ENCODE measurements at regions not wholly inside any gene's neighbourhood (a gene's known extent, or its start where the extent isn't known, plus 50 kb on each side); places are given as distances from the start of the nearest gene placed in this dataset.

DNA sequence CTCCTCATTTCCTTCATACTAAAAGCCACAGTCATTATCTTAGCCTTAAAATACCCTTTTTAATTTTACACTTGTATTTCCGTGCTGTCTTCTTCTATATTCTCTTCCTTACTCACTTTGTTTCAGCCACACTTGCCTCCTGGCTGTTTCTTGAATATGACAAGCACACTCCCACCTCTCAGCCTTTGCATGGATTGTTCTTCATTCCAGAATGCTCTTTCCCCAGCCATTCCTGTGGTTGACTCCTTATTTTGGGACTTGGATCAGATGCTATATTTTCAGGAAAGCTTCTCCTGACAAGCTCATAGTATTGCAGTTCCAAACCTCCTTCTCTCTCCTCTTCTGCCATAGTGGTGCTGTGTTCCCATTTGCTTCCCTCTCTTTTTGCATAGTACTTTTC lies 291.3 kb downstream of the PDHA2 start:
- H3K27ac ChIP-seq, result no peak overlapping the region
- H3K4me3 ChIP-seq, result no peak overlapping the region
- intact Hi-C loops (cut with DNase I; ENCODE audit: low total_unique reads), result no loop called here
- DNase-seq, result no peak
- H3K36me3 ChIP-seq, result no peaks in the 10 kb centered on the region
- in situ Hi-C loops (cut with MboI; ENCODE audit: low pct_ligation_motif_present in 1 of 4, low pct_unique_long_range_greater_than_20kb in 1 of 4, low sequenced_read_pairs in 3 of 4), result no loop called here
- no peaks in the 10 kb centered on the region for H3K9me3 ChIP-seq
- 74% methylated on average over 1 of the region's 1 CpG; no CpG with 5 or more reads in 1 of the 2 donors for WGBS, 2 donors (ENCODE audit: low coverage in 1 of 2)
- no peaks in the 10 kb centered on the region for H3K4me1 ChIP-seq
- H3K27me3 ChIP-seq, result no peaks in the 10 kb centered on the region
- TF ChIP-seq, protein P1, sequence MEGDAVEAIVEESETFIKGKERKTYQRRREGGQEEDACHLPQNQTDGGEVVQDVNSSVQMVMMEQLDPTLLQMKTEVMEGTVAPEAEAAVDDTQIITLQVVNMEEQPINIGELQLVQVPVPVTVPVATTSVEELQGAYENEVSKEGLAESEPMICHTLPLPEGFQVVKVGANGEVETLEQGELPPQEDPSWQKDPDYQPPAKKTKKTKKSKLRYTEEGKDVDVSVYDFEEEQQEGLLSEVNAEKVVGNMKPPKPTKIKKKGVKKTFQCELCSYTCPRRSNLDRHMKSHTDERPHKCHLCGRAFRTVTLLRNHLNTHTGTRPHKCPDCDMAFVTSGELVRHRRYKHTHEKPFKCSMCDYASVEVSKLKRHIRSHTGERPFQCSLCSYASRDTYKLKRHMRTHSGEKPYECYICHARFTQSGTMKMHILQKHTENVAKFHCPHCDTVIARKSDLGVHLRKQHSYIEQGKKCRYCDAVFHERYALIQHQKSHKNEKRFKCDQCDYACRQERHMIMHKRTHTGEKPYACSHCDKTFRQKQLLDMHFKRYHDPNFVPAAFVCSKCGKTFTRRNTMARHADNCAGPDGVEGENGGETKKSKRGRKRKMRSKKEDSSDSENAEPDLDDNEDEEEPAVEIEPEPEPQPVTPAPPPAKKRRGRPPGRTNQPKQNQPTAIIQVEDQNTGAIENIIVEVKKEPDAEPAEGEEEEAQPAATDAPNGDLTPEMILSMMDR (IDR thresholded peaks at IDR 0.05), result no peak
- TF ChIP-seq POLR2AphosphoS5 (IDR thresholded peaks at IDR 0.05) (no peak), POLR2A (IDR thresholded peaks at IDR 0.05) (no peak), EP300 (IDR thresholded peaks at IDR 0.05; ENCODE audit: low read depth) (no peak)

GRCh38 chr4:96134806-96135205 lies 294.9 kb downstream of the PDHA2 start:
- 92 to 93% methylated on average over 2 of the region's 2 CpGs for WGBS, 2 donors (ENCODE audit: low coverage in 1 of 2)
- in situ Hi-C loops (cut with MboI; ENCODE audit: low pct_ligation_motif_present in 1 of 4, low pct_unique_long_range_greater_than_20kb in 1 of 4, low sequenced_read_pairs in 3 of 4) (no loop called here), intact Hi-C loops (cut with DNase I; ENCODE audit: low total_unique reads) (no loop called here)
- no peaks in the 10 kb centered on the region for H3K27me3 ChIP-seq
- no peaks in the 10 kb centered on the region for H3K4me1 ChIP-seq
- TF ChIP-seq POLR2AphosphoS5 (IDR thresholded peaks at IDR 0.05) (no peak), EP300 (IDR thresholded peaks at IDR 0.05; ENCODE audit: low read depth) (no peak), POLR2A (IDR thresholded peaks at IDR 0.05) (no peak)
- TF ChIP-seq, protein P1 (IDR thresholded peaks at IDR 0.05), result no peak
- H3K9me3 ChIP-seq, result no peaks in the 10 kb centered on the region
- DNase-seq, result no peak
- no peak overlapping the region for H3K4me3 ChIP-seq
- no peaks in the 10 kb centered on the region for H3K36me3 ChIP-seq
- H3K27ac ChIP-seq, result no peak overlapping the region

DNA sequence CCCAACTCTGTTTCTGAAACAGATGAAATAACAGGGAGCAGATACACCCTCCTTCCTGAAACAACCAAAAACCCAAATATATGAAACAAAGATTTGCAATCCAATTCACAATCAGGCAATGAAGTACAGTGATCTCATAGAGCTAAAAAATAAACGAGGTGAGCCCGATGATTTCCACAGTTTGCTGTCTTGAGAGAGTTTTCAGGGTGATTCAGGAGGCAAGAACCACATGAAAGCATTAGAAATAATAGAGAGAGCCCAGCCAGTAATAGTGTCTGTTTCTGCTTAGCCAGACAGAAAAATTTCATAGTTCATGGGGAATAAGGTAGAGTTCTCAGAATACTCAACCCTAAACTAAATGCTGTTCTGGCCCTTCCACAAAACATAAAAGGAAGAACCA lies 296.2 kb downstream of the PDHA2 start:
- in situ Hi-C loops (cut with MboI; ENCODE audit: low pct_ligation_motif_present in 1 of 4, low pct_unique_long_range_greater_than_20kb in 1 of 4, low sequenced_read_pairs in 3 of 4), result no loop called here
- no peak for DNase-seq
- Histone ChIP-seq H3K4me1 (no peaks in the 10 kb centered on the region), H3K27ac (no peak overlapping the region), H3K4me3 (no peak overlapping the region), H3K9me3 (no peaks in the 10 kb centered on the region), H3K36me3 (no peaks in the 10 kb centered on the region), H3K27me3 (no peaks in the 10 kb centered on the region)
- 80 to 92% methylated on average over 2 of the region's 2 CpGs for WGBS, 2 donors (ENCODE audit: low coverage in 1 of 2)
- intact Hi-C loops (cut with DNase I; ENCODE audit: low total_unique reads), result no loop called here
- TF ChIP-seq EP300 (IDR thresholded peaks at IDR 0.05; ENCODE audit: low read depth) (no peak), POLR2A (IDR thresholded peaks at IDR 0.05) (no peak), POLR2AphosphoS5 (IDR thresholded peaks at IDR 0.05) (no peak)
- TF ChIP-seq, protein P1 (IDR thresholded peaks at IDR 0.05), result no peak

GRCh38 chr4:96139251-96139929 lies 299.5 kb downstream of the PDHA2 start:
- no peak for TF ChIP-seq POLR2A (IDR thresholded peaks at IDR 0.05)
- TF ChIP-seq EP300 (IDR thresholded peaks at IDR 0.05; ENCODE audit: low read depth), result no peak
- TF ChIP-seq, protein P1 (IDR thresholded peaks at IDR 0.05), result no peak
- TF ChIP-seq POLR2AphosphoS5 (IDR thresholded peaks at IDR 0.05), result no peak
- Histone ChIP-seq H3K27me3 (no peaks in the 10 kb centered on the region), H3K4me1 (no peaks in the 10 kb centered on the region), H3K36me3 (no peaks in the 10 kb centered on the region), H3K9me3 (no peaks in the 10 kb centered on the region), H3K4me3 (no peak overlapping the region), H3K27ac (no peak overlapping the region)
- intact Hi-C loops (cut with DNase I; ENCODE audit: low total_unique reads) (no loop called here), in situ Hi-C loops (cut with MboI; ENCODE audit: low pct_ligation_motif_present in 1 of 4, low pct_unique_long_range_greater_than_20kb in 1 of 4, low sequenced_read_pairs in 3 of 4) (no loop called here)
- no peak for DNase-seq
- WGBS, 2 donors (ENCODE audit: low coverage in 1 of 2), result 93 to 98% methylated on average over 7 to 14 of the region's 14 CpGs

Data from transverse colon (tissue), 4 donors.